ENCODE measurements at regions not wholly inside any gene's neighbourhood (a gene's known extent, or its start where the extent isn't known, plus 50 kb on each side); places are given as distances from the start of the nearest gene placed in this dataset.

DNA sequence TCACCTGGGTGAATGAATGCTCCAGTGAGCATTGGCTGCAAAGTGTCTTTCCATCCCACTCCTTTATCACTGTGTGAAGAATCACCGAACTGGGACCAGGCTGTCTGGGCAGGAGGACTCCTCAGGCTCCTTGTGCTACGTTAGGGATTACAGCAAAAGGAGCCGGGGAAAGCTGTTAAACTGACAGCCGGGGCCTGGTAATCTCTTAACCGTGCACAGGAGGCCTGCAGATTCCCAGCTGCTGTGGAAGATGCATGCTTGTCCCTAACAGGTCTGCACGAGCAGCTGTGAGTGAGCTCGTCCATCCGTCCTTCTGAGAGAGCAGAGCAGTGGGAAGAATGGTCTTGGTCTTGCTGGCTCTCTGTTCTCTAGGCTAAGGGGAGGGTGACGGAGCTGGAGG is 231.5 kb downstream of the AACS start:
- Mint-ChIP-seq H3K27me3 (peaks cover 15% of the 10 kb centered on the region), H3K4me3 (no peak overlapping the region), H3K27ac (no peak overlapping the region), H3K4me1 (no peaks in the 10 kb centered on the region), H3K36me3 (peaks cover 3% of the 10 kb centered on the region), H3K9me3 (peaks cover 0 to 3% (median 2%) of the 10 kb centered on the region in 3 donors)

DNA sequence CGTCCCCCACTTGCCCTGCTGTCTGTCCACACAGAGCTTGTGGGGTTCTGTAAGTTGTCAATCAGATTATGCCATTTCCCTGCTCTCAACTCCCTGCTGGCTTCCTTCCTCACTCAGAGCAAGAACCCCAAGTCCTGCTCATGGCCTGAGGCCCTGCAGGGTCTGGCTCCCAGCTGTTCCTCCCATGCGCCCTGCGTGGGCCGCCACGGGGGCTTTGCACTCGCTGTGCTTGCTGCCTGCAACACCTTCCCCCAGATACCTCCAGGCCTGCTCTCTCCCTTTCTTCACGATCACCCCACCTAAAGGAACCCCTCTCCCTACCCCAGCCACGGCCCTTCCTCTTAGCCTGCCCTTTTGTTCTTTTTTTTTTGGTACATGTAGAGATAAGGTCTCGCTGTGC is 234.6 kb downstream of the AACS start:
- H3K4me3 Mint-ChIP-seq = peak overlapping the region in 1 of 4 donors; percentile 68
- H3K4me1 Mint-ChIP-seq = no peaks in the 10 kb centered on the region
- H3K36me3 Mint-ChIP-seq = peaks cover 3% of the 10 kb centered on the region
- no peak overlapping the region for H3K27ac Mint-ChIP-seq
- H3K9me3 Mint-ChIP-seq = peaks cover 0 to 5% (median under 1%) of the 10 kb centered on the region in 3 donors
- peaks cover 11% of the 10 kb centered on the region for H3K27me3 Mint-ChIP-seq

DNA sequence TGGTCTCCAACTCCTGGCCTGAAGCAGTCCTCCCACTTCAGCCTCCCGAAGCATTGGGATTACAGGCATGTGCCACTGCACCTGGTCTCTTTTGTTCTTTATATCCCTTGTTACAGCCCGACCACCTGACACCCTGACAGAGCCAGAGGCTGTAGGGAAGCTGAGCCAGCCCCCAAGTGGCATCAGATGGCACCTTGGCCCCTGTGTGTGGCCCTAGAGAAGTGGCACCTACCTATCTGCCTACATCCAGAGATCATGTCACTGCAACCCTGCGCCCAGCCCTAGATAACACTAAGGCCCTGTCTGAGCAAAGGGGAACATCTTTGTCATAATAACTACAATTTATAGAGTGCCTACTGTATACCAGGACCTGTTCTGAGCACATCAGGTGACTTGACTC is 235.0 kb downstream of the AACS start:
- Mint-ChIP-seq H3K4me1 (no peaks in the 10 kb centered on the region), H3K4me3 (peak overlapping the region in 1 of 4 donors; percentile 68), H3K36me3 (peaks cover 3% of the 10 kb centered on the region), H3K27me3 (peaks cover 11% of the 10 kb centered on the region), H3K27ac (no peak overlapping the region), H3K9me3 (peaks cover 0 to 5% (median 0%) of the 10 kb centered on the region in 3 donors)

DNA sequence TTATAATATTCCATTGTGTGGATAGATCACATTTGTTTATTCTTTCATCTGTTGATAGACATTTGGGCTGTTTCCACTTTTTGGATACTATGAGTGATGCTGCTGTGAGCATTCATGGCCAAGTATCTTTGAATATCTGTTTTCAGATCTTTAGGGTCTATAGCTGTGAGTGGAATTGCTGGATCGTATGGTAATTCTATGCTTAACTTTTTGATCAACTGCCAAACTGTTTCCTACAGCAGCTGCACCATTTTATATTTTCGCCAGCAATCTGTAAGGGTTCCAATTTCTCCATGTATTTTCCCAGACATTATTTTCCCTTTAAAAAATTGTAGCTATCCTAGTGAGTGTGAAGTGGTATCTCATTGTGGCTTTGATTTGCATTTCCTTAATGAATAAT is 238.1 kb downstream of the AACS start:
- Mint-ChIP-seq H3K9me3 (peaks cover 0 to 7% (median 3%) of the 10 kb centered on the region in 3 donors), H3K4me3 (no peak overlapping the region), H3K27ac (peak overlapping the region in 1 of 3 donors; percentile 27), H3K27me3 (peaks cover 2% of the 10 kb centered on the region), H3K4me1 (no peaks in the 10 kb centered on the region), H3K36me3 (peaks cover 3% of the 10 kb centered on the region)

DNA sequence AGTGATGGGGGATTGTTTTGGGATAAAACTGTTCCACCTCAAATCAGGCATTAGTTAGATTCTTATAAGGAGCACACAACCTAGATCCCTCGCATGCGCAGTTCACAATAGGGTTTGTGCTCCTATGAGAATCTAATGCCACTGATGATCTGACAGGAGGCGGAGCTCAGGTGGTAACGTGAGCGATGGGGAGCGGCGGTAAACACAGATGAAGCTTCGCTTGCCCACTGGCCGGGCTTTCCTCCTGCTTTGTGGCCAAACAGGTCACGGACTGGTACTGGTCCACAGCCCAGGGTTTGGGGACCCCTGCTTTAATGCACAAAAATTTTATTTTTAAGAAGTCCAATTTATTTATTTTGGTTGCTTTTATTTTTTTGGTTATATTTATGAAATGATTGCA is 238.8 kb downstream of the AACS start:
- Mint-ChIP-seq H3K27ac (no peak overlapping the region), H3K9me3 (peaks cover 0 to 7% (median 6%) of the 10 kb centered on the region in 3 donors), H3K4me1 (no peaks in the 10 kb centered on the region), H3K4me3 (no peak overlapping the region), H3K36me3 (peaks cover 3% of the 10 kb centered on the region), H3K27me3 (peaks cover 2% of the 10 kb centered on the region)

DNA sequence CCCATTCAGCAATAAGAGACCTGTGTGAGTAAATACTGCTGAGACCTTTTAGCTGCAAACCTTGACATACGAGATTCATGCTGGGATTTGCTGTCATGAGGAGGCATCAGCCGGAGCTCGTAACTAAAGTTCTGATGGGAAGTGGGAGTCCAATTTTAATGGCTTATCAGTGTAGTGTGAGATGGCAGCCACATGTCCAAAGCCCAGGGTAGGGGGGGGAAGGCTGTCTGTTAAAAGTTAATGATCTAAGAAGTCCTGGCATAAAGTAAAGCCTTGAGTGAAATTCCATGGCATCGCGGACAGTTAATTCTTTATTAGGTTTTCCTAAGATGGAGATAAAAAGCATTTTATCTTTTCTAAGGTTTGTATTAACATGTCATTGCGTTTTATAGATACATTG is 240.0 kb downstream of the AACS start:
- Mint-ChIP-seq H3K36me3 (peaks cover under 1% of the 10 kb centered on the region), H3K9me3 (peaks cover 0 to 10% (median 5%) of the 10 kb centered on the region in 3 donors), H3K27ac (no peak overlapping the region), H3K27me3 (no peaks in the 10 kb centered on the region), H3K4me1 (no peaks in the 10 kb centered on the region), H3K4me3 (no peak overlapping the region)

DNA sequence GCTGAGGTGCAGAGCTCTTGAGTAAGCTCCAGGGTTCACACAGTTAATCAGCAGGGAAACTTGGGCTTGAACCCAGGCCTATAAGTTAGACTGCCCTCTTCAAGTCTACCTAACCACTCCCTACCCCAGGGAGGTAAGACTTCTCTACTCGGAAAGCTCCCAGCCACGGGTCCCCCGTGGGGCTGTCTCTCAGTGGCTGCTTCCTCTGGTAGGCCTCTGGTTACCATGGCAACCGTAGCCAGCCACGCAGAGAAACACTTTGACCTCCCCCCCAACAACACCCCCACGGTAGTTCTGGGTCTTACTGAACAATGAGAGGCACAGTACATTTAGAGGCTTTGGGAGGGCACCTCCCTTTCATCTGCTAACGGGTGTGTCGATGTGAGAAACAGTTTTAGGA is 245.2 kb downstream of the AACS start:
- Mint-ChIP-seq H3K36me3 (no peaks in the 10 kb centered on the region), H3K9me3 (peaks cover 0 to 10% (median 4%) of the 10 kb centered on the region in 3 donors), H3K27ac (no peak overlapping the region), H3K4me1 (no peaks in the 10 kb centered on the region), H3K27me3 (peaks cover 6% of the 10 kb centered on the region), H3K4me3 (no peak overlapping the region)

DNA sequence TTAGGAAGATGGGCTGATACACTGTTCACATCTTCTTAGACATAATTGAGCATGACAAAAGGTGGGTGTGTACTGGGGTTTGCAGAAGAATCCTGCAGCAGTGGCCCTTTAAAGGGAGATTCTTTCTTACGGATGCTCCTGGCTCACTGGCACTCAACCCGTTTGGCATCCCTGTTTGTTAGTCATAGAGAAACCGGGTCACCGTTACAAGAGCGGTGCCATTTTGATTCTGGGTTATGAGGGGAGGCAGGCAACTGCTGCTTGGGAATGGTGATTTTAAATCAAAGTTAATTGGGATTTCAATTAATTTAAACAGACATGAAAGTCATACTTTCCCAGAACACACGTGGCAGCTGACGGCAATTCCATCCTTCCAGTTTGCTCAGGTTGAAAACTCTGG is 245.8 kb downstream of the AACS start:
- Mint-ChIP-seq H3K9me3 (peaks cover 0 to 10% (median 4%) of the 10 kb centered on the region in 3 donors), H3K36me3 (no peaks in the 10 kb centered on the region), H3K4me3 (no peak overlapping the region), H3K4me1 (no peaks in the 10 kb centered on the region), H3K27ac (no peak overlapping the region), H3K27me3 (peaks cover 9% of the 10 kb centered on the region)

DNA sequence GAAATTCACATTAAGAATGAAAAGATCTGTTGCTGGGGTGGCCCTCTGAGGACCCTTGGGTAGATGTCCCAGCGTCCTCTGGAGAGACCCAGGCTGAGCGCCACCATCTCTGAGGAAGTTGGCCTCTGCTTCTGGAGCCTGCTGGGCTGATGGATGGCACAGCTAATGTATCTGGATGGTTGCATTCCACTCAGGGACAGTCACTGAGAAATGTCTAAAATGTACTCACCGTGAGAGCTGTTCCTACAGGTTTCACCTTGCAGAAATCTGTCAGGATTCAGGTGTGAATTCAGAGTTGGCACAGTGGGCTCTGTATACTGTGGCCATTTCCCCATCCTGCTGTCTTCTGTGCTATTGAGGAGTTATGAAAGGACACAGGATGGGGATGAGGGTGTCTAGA is 247.2 kb downstream of the AACS start:
- Mint-ChIP-seq H3K27me3 (peaks cover 10% of the 10 kb centered on the region), H3K27ac (no peak overlapping the region), H3K4me3 (no peak overlapping the region)

DNA sequence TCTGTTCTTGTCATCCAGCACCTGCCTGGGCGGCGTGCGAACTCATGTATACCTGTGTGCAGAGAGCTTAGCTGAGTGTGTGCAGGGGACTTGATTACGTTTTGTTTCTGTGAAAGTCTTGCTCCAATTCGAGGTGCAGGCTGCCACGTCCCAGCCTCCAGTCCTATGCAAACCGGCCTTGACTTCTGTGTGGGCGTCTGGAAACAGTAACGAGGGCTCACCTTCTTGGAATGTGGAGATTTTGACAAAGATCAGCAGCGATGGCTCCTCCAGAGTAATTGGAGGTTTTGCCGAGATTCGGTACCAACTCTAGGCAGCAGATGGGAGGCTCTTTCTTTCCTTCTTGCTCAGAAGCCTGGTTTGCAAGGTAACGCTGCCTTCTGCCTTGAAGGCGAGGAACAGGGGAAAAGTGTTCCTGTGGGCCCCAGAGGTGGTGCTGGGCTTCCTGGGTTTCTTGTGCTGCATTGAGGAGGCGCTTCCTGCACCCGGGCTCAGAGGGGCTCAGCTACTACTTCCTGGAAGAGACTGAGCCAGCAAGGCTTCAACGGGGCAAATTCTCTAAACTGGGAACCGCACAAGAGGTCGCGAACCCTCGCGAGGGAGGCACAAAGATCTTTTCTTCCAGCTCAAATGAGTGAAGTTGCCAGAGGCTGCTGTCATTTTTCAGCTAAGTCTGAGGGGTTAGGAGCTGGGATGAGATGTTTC is 249.0 kb downstream of the AACS start:
- H3K27me3 Mint-ChIP-seq = peaks cover 13% of the 10 kb centered on the region
- H3K4me1 Mint-ChIP-seq = no peaks in the 10 kb centered on the region
- H3K27ac Mint-ChIP-seq = no peak overlapping the region
- H3K36me3 Mint-ChIP-seq = no peaks in the 10 kb centered on the region
- peaks cover 0 to 2% (median 2%) of the 10 kb centered on the region in 3 donors for H3K9me3 Mint-ChIP-seq
- H3K4me3 Mint-ChIP-seq = no peak overlapping the region

More for the DNA sequence above, 247.2 kb downstream of the AACS start:
- H3K36me3 Mint-ChIP-seq = no peaks in the 10 kb centered on the region
- H3K9me3 Mint-ChIP-seq = peaks cover 0 to 7% (median 2%) of the 10 kb centered on the region in 3 donors
- no peaks in the 10 kb centered on the region for H3K4me1 Mint-ChIP-seq

DNA sequence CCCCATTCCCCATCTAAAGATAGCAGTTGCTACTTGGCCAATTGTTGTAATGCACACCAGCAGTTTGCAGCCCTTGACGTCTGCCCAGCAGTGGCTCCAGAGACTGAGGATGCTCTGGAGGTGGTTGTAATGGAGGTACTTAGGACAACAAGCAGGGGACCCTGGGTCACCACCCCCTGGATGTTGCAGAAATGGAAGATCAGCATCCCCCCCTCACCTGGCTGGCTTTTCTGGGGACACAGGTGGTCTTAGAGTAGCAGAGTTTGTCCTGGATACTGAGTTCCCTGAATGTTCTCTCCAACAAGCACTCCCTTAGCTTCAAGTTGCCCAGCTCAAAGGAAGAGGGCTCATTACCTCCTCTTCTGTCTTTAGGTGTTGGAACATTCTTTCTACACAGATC is 250.5 kb downstream of the AACS start:
- Mint-ChIP-seq H3K27me3 (peaks cover 13% of the 10 kb centered on the region), H3K4me1 (no peaks in the 10 kb centered on the region), H3K36me3 (no peaks in the 10 kb centered on the region), H3K27ac (no peak overlapping the region), H3K4me3 (no peak overlapping the region), H3K9me3 (no peaks in the 10 kb centered on the region)

DNA sequence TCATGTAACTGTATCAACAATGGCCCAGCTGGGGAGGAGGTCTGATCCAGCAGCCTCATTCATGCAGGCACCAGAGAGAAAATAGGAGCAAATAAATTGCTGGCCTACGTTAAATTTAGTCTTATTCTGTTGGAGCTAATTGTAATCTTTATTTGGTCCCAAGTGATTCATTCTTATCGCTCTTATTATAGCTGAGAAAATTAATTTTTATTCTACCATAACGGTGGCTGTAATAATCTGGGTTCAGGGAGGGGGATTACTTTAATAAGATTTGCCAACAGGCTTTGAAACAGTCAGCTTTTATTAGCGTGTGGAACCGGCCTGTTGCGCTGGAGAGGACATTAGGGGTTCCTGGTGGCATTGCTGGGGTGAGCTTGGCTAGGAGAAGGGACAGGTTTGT is 254.9 kb downstream of the AACS start:
- Mint-ChIP-seq H3K27me3 (peaks cover 7% of the 10 kb centered on the region), H3K4me1 (no peaks in the 10 kb centered on the region), H3K4me3 (peak overlapping the region in 1 of 4 donors; percentile 45), H3K9me3 (peaks cover 0 to 6% (median 0%) of the 10 kb centered on the region in 3 donors), H3K27ac (no peak overlapping the region), H3K36me3 (no peaks in the 10 kb centered on the region)

DNA sequence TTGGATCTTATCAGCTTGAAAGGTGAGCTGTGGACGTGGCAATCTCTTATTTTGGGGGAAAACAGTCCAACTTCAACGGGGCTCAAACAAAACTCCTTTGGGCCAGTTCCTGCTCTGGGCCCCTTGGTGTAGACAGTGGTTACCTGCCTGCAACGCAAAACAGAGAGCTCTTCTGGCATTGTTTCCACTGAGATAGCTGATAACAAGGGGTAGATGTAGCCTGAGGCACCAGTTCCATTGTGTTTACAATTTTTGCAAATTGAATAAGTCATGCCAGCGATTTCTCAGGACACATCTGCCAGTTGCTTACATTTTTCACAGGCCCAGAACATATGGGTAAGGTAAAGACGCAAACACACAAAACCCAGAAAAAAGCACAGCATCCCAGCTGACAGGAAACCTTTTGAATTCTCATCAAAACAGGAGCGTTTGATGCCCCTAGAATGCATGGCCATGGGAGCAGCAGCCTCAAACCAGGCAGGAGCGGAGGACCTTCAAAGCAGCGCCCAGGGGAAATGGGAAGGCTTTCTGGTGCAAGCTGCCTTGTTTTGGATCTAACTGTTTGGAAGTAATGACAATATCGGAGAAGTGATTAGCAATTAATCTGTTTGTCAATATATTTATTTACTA is 259.7 kb downstream of the AACS start:
- Mint-ChIP-seq H3K27me3 (peaks cover 14% of the 10 kb centered on the region), H3K4me3 (no peak overlapping the region), H3K36me3 (no peaks in the 10 kb centered on the region), H3K4me1 (no peaks in the 10 kb centered on the region), H3K27ac (no peak overlapping the region), H3K9me3 (peaks cover 0 to 6% (median 2%) of the 10 kb centered on the region in 3 donors)

DNA sequence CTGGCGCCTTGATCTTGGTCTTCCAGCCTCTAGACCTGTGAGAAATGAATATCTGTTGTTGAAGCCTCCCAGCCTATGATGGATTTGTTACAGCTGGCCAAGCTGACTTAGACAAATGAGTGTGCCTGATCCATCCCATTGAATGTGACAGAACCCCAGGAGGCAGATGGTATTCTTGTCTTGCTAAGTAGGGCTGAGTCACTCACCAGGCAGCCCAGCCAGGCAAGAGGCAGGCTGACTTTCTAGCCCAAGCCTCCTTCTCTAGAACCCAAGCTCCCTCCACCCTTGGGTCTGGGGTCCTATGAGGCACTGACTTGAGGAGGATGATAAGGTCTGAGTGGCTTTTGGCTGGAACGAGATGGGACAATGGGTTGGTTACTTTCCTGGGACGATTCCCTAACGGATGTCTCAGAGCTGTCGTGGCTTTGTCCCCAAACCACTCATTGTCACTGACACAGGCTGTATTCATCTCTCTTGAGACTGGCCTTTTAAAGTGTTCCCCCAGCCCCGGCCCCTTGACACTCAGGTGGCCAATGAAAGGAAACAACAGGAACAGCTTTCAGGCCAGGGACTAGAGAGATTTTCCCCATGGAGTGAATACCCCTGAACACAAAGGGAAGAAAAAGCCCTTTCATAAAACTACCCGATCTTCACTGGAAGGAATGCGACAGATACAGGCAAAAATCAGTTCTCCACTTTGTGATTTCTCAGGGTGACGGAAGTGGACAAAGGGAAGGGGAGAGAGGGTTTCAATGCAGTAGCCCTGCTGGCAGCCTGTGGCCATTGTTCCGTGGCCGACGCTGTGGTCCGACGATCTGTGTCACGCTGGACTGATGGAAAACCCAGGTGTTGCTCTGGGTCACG is 264.2 kb downstream of the AACS start:
- Mint-ChIP-seq H3K9me3 (peaks cover 0 to 2% (median 0%) of the 10 kb centered on the region in 3 donors), H3K36me3 (no peaks in the 10 kb centered on the region), H3K4me1 (no peaks in the 10 kb centered on the region), H3K27ac (no peak overlapping the region), H3K27me3 (peaks cover 18% of the 10 kb centered on the region), H3K4me3 (no peak overlapping the region)

DNA sequence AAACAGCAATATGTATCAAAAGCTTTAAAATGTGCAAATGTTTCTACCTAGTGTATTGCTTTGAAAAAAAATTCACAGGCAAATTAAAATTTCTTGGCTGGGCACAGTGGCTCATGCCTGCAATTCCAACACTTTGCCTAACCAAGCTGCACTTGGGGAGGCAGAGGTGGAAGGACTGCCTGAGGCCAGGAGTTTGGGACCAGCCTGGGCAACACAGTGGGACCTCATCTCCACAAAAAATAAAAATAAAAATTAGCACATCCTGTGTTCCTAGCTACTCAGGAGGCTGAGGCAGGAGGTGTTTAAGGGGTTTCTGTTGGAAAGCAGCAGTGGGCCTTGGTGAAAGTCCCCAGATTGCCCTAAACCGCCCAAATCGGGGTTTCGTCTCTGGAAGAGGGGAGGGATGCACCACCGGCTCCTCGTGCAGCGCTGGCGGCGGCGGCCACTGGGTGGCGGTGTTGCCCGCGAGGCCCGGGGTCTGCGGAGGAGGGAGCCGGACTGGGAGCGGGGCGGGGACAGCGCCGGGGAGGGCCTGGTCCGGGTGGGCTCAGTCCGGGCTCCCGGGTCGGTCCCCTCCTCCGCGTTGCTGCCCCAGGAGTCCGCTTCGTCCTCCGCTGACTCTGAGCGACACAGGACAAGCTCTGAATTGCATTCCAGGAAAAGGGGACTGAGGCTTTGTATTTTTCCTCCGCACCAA is 265.6 kb downstream of the AACS start:
- Mint-ChIP-seq H3K27me3 (peaks cover 20% of the 10 kb centered on the region), H3K36me3 (no peaks in the 10 kb centered on the region), H3K4me3 (no peak overlapping the region), H3K4me1 (peaks cover 0 to 4% (median 0%) of the 10 kb centered on the region in 3 donors), H3K9me3 (peaks cover 0 to 2% (median 0%) of the 10 kb centered on the region in 3 donors), H3K27ac (no peak overlapping the region)

All from IgD-negative memory B cell (primary cell).